GM13977 (cell line): ENCODE measurements at regions not wholly inside any gene's neighbourhood (a gene's known extent, or its start where the extent isn't known, plus 50 kb on each side); places are given as distances from the start of the nearest gene placed in this dataset.

Source experiments
- DNase-seq: peaks from one replicate; pipeline ENCODE4 v3.0.0; 2012; ENCODE audit warnings: low spot score
- in situ Hi-C: fragments of 300-500 bp; cut with MboI; formaldehyde crosslinking; loops from one replicate; pipeline ENCODE4 v1.12.0; 2022; ENCODE audit warnings: low sequenced_read_pairs, low pct_unique_long_range_greater_than_20kb, mixed read lengths, inconsistent platforms; ENCODE audit not compliant: unreplicated experiment
- TF ChIP-seq, protein P1 (sequence below): IDR thresholded peaks from 2 replicates; pipeline ENCODE4 v1.5.1; 2012; ENCODE audit warnings: mild to moderate bottlenecking, control low read depth; ENCODE audit not compliant: insufficient read depth; ENCODE audit errors: extremely low read depth, missing control alignments

DNA sequence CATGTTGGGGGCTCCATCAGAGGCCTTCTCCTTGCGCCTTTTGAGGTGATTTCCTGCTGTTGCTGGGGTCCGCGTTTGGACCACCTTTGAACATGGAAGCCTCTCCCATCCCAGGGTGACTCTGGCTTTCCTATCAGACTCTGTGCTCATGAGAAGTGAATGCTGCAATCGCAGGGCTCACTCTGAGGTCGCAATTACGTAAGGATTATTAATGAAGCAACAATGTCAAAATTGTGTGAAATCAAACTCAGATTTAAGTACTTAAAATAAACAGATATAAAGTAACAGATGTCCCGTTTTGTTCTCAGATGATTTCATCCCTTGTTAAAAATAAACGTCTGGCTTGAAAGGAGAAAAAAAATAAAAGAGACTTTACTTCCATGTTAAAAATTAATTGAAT is 634.2 kb downstream of the BNC2 start:
- in situ Hi-C loops, result no loop called here

DNA sequence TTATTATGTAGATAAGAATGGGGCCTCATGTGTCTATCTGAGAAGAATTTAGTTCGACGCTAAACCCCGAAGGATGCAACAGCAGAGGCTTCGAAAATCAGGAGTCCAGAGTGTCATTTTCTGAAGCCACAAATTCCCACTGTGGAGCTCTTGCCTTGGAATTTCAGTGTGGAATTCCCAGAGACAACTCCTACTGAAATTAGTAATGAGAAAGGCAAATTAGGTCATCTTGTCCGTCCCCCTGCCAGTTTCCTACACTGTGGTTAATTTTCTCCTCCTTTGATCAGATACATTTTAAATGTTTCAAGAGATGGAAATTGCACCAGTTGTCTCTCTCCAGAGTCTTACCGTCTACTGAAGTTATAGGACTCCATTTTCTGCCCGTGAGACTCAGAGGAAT is 633.6 kb downstream of the BNC2 start:
- no peak for DNase-seq
- in situ Hi-C loops, result no loop called here
- TF ChIP-seq, protein P1, sequence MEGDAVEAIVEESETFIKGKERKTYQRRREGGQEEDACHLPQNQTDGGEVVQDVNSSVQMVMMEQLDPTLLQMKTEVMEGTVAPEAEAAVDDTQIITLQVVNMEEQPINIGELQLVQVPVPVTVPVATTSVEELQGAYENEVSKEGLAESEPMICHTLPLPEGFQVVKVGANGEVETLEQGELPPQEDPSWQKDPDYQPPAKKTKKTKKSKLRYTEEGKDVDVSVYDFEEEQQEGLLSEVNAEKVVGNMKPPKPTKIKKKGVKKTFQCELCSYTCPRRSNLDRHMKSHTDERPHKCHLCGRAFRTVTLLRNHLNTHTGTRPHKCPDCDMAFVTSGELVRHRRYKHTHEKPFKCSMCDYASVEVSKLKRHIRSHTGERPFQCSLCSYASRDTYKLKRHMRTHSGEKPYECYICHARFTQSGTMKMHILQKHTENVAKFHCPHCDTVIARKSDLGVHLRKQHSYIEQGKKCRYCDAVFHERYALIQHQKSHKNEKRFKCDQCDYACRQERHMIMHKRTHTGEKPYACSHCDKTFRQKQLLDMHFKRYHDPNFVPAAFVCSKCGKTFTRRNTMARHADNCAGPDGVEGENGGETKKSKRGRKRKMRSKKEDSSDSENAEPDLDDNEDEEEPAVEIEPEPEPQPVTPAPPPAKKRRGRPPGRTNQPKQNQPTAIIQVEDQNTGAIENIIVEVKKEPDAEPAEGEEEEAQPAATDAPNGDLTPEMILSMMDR, result no peak

More for the DNA sequence above, 634.2 kb downstream of the BNC2 start:
- no peak for DNase-seq
- TF ChIP-seq, protein P1, result no peak

DNA sequence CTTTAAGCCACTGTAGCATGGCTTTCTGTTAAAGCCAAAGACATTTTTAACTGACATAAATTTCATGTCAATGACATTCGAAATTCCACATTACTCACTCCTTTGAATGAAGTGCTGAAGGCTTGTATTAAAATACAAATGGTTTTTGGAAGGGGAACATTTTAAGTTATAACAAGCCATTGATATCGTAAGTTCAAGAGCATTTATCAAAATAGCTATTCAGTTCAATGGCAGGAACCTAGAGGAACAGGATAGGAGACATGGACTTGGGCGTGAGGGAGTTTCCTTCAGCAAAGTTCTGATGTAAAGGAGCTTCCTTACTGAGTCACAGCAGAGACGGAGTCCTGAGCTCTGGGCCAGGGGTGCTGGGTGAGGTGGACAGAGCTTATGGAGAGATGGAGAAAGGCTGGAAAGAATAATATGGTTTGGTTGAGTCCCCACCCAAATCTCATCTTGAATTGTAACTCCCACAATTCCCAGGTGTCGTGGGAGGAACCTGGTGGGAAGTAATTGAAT is 631.8 kb downstream of the BNC2 start:
- no peak for DNase-seq
- in situ Hi-C loops, result no loop called here
- TF ChIP-seq, protein P1, result no peak

DNA sequence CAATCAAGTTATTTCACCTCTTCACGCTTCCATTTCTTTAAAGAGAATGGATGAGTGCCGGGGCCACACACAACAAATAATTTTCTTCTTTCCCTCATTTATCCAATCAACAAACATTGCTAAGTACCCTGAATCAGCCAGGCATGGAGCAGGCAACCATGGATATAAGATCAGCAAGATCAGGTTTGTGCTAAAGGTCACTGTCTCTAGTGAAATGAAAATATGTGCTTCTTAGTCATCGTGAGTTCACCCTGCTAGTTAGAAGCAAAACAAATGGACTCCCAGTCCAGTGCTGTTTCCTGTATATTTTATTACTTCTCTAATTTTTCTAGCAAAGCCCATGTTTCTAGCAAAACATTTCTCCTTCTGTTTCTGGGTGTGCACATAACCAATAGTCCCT is 629.2 kb downstream of the BNC2 start:
- in situ Hi-C loops, result no loop called here
- TF ChIP-seq, protein P1, result no peak
- DNase-seq, result no peak

DNA sequence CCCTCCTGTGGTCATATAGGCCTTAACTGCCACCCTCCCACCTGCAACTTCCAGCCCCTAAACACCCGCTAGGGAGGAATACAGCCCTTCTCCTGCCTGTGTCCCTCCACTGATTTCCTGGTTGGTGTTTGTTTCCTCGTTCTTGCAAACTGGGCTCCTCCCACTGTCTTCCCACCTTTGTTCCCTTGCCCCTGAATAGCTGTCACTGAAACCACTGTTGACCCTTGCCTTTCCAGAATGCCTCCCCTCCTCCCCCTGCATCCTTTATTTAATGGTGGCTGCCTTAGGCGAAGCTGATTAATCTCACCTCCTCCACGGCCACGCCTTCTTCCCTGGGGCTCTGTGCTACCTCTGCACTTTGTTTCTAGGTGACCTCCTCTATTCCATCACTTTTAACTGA is 626.7 kb downstream of the BNC2 start:
- DNase-seq, result no peak
- TF ChIP-seq, protein P1, result no peak
- in situ Hi-C loops, result no loop called here

DNA sequence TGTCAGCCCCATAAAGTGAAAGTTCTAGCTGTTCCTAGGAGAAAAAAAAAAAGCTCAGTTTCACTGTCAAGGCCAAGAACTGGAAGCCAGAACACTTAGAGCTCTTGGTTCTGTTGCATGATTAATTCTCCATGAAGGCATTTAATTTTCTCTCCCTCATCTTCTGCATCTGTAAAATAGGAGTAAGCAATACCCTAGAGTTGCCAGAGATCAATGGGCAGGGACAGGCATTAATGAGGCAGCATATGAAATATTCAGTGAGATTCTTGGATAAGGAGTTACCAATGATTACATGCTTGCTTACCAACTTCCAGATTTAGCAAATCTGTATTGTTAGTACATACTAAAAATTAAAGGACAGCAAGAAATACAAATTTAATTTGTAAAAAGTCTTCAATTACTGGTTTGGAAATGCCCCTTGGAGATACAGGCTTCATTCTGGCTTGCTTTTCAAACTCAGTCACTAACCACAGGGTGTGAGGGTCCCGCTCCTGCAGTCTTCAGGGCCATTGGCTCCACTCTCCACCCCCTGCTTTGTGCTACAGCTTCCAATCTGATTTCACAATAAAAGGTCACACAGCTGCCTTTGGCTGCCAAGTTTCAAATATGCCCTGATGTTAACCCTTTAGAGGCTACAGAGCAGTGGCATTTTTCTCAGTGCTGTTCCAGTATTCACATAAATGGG is 624.6 kb downstream of the BNC2 start:
- in situ Hi-C loops, result no loop called here
- no peak for DNase-seq
- TF ChIP-seq, protein P1, result no peak
